ENCODE measurements at regions not wholly inside any gene's neighbourhood (a gene's known extent, or its start where the extent isn't known, plus 50 kb on each side); places are given as distances from the start of the nearest gene placed in this dataset.

GRCh38 chr15:85314633-85315032 is 65.8 kb upstream of the AKAP13 start:
- TF ChIP-seq CTCF (conservative IDR thresholded peaks at IDR 0.05; ENCODE audit: low read depth, low read length), result no peak
- no peak overlapping the region for H3K4me3 ChIP-seq (ENCODE audit: low read length)
- no peak for DNase-seq (ENCODE audit: low read depth)

- no peak for TF ChIP-seq CTCF (conservative IDR thresholded peaks at IDR 0.05; ENCODE audit: low read depth, low read length)
- peak; percentile 86 for DNase-seq (ENCODE audit: low read depth)
- H3K4me3 ChIP-seq (ENCODE audit: low read length), result no peak overlapping the region
Measured at GRCh38 chr15:85316244-85316934, 64.0 kb upstream of the AKAP13 start.

- no peak overlapping the region for H3K4me3 ChIP-seq (ENCODE audit: low read length)
- peak; percentile 41 for TF ChIP-seq CTCF (conservative IDR thresholded peaks at IDR 0.05; ENCODE audit: low read depth, low read length)
Measured at GRCh38 chr15:85318048-85318731, 62.2 kb upstream of the AKAP13 start.

GRCh38 chr15:85318732-85319076 is 61.7 kb upstream of the AKAP13 start:
- no peak overlapping the region for H3K4me3 ChIP-seq (ENCODE audit: low read length)
- no peak for DNase-seq (ENCODE audit: low read depth)
- no peak for TF ChIP-seq CTCF (conservative IDR thresholded peaks at IDR 0.05; ENCODE audit: low read depth, low read length)

More at GRCh38 chr15:85318048-85318731, 62.2 kb upstream of the AKAP13 start:
- no peak for DNase-seq (ENCODE audit: low read depth)

GRCh38 chr15:85324202-85324601 is 56.2 kb upstream of the AKAP13 start:
- TF ChIP-seq CTCF (conservative IDR thresholded peaks at IDR 0.05; ENCODE audit: low read depth, low read length), result no peak
- no peak overlapping the region for H3K4me3 ChIP-seq (ENCODE audit: low read length)
- DNase-seq (ENCODE audit: low read depth), result no peak

- H3K4me3 ChIP-seq (ENCODE audit: low read length), result no peak overlapping the region
- DNase-seq (ENCODE audit: low read depth), result no peak
- TF ChIP-seq CTCF (conservative IDR thresholded peaks at IDR 0.05; ENCODE audit: low read depth, low read length), result no peak
Measured at GRCh38 chr15:85325834-85326233, 54.6 kb upstream of the AKAP13 start.

- no peak for DNase-seq (ENCODE audit: low read depth)
- no peak overlapping the region for H3K4me3 ChIP-seq (ENCODE audit: low read length)
Measured at GRCh38 chr15:85326291-85326690, 54.1 kb upstream of the AKAP13 start.

More at GRCh38 chr15:85326291-85326690, 54.1 kb upstream of the AKAP13 start:
- TF ChIP-seq CTCF (conservative IDR thresholded peaks at IDR 0.05; ENCODE audit: low read depth, low read length), result no peak
